Epithelial cell of proximal tubule (primary cell): ENCODE measurements at regions not wholly inside any gene's neighbourhood (a gene's known extent, or its start where the extent isn't known, plus 50 kb on each side); places are given as distances from the start of the nearest gene placed in this dataset.
"Not testable (repeated sequence)": the region's sequence is repeated elsewhere in the genome, so short reads cannot be mapped to it uniquely, and the experiment has no call there.

Experiments used
- DNase-seq: peaks from one replicate; pipeline ENCODE4 v3.0.0-alpha.2; 2011; ENCODE audit warnings: low read depth
- H3K4me3 ChIP-seq: 2 replicates; pipeline ENCODE4 v1.5.1; 2011; ENCODE audit warnings: low read depth, mild to moderate bottlenecking, low read length
- CTCF ChIP-seq: conservative IDR thresholded peaks from 2 replicates; pipeline ENCODE4 v1.5.1; 2012; ENCODE audit warnings: low read depth, mild to moderate bottlenecking, low read length

GRCh38 chr18:10128921-10129501 is 215.2 kb downstream of the VAPA start:
- H3K4me3 ChIP-seq, result no peak overlapping the region
- TF ChIP-seq CTCF, result no peak
- no peak for DNase-seq

- no peak overlapping the region for H3K4me3 ChIP-seq
- TF ChIP-seq CTCF, result no peak
- no peak for DNase-seq
Observed at GRCh38 chr18:10130606-10131005, 216.8 kb downstream of the VAPA start.

GRCh38 chr18:10131081-10131459 is 217.3 kb downstream of the VAPA start:
- no peak for DNase-seq
- no peak overlapping the region for H3K4me3 ChIP-seq
- no peak for TF ChIP-seq CTCF

GRCh38 chr18:10131460-10132395 is 217.9 kb downstream of the VAPA start:
- DNase-seq, result no peak
- peak overlapping the region; percentile 38 for H3K4me3 ChIP-seq
- TF ChIP-seq CTCF, result no peak

- DNase-seq, result no peak
- TF ChIP-seq CTCF, result no peak
- no peak overlapping the region for H3K4me3 ChIP-seq
Observed at GRCh38 chr18:10133516-10133915, 219.7 kb downstream of the VAPA start.

GRCh38 chr18:10134204-10134603 is 220.4 kb downstream of the VAPA start:
- no peak for DNase-seq
- no peak for TF ChIP-seq CTCF
- no peak overlapping the region for H3K4me3 ChIP-seq

- not testable (repeated sequence) for H3K4me3 ChIP-seq, DNase-seq
Observed at GRCh38 chr18:10134749-10135148, 220.9 kb downstream of the VAPA start.
